Ovary (tissue), 3 donors: ENCODE measurements at regions not wholly inside any gene's neighbourhood (a gene's known extent, or its start where the extent isn't known, plus 50 kb on each side); places are given as distances from the start of the nearest gene placed in this dataset.

ENCODE experiments used
- POLR2A ChIP-seq: fragments of 450-650 bp; IDR thresholded peaks from one replicate; pipeline ENCODE4 v1.6.1; 2017; ENCODE audit warnings: antibody characterized with exemption, mild to moderate bottlenecking, moderate library complexity
- TF ChIP-seq, protein P1 (sequence below), 3 donors: fragments of 450-650 bp in 2 of 3; fragments of 200-600 bp in 1 of 3; IDR thresholded peaks; one replicate each; pipeline versions ENCODE4 v1.5.1 to v1.8.0; 2016 to 2022; ENCODE audit warnings: antibody characterized with exemption in 3 of 3, mild to moderate bottlenecking in 1 of 3
- donor health status: DM: no; HTN: no; CAD: no.

DNA sequence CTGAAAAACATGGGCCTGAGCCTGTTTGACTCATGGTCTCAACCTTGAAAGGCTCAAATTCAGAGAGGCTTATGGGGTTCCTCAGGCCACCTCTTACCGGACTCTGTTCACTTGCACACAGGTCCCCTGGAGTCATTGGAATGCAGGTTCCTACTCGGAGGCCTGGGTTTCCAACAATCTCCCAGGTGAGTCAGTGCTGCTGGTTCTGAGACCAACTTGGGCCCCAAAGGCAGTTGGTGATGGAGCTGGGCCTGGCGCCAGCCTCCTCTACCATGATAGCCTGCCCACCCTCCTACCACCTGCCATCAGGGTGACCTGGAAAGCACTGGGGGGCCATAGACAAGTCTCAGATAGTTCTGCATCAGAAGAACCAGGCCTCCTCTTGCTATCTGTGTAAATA lies 188.4 kb downstream of the RGS3 start:
- TF ChIP-seq, protein P1, sequence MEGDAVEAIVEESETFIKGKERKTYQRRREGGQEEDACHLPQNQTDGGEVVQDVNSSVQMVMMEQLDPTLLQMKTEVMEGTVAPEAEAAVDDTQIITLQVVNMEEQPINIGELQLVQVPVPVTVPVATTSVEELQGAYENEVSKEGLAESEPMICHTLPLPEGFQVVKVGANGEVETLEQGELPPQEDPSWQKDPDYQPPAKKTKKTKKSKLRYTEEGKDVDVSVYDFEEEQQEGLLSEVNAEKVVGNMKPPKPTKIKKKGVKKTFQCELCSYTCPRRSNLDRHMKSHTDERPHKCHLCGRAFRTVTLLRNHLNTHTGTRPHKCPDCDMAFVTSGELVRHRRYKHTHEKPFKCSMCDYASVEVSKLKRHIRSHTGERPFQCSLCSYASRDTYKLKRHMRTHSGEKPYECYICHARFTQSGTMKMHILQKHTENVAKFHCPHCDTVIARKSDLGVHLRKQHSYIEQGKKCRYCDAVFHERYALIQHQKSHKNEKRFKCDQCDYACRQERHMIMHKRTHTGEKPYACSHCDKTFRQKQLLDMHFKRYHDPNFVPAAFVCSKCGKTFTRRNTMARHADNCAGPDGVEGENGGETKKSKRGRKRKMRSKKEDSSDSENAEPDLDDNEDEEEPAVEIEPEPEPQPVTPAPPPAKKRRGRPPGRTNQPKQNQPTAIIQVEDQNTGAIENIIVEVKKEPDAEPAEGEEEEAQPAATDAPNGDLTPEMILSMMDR (IDR thresholded peaks at IDR 0.05), result no peak
- no peak for TF ChIP-seq POLR2A
